AG09319 (cell line): ENCODE measurements at regions not wholly inside any gene's neighbourhood (a gene's known extent, or its start where the extent isn't known, plus 50 kb on each side); places are given as distances from the start of the nearest gene placed in this dataset.

Experiments used
- DNase-seq: peaks from one replicate; pipeline ENCODE4 v3.0.0-alpha.2; 2010; ENCODE audit warnings: low read depth; ENCODE audit errors: extremely low read depth
- CTCF ChIP-seq: IDR thresholded peaks from 2 replicates; pipeline ENCODE4 v1.5.1; 2011; ENCODE audit warnings: low read depth, mild to moderate bottlenecking, inconsistent platforms, low read length, moderate library complexity

- no peak for TF ChIP-seq CTCF
- DNase-seq = no peak
Observed at GRCh38 chr3:107899990-107900651, 190.7 kb downstream of the CD47 start.

GRCh38 chr3:107897471-107898061 lies 193.3 kb downstream of the CD47 start:
- no peak for DNase-seq
- TF ChIP-seq CTCF = no peak

GRCh38 chr3:107894998-107895397 lies 195.8 kb downstream of the CD47 start:
- no peak for DNase-seq
- TF ChIP-seq CTCF = no peak

- DNase-seq = no peak
Observed at GRCh38 chr3:107892955-107893624, 197.7 kb downstream of the CD47 start.

GRCh38 chr3:107884719-107885460 lies 205.9 kb downstream of the CD47 start:
- peak; percentile 27 for DNase-seq

More at GRCh38 chr3:107892955-107893624, 197.7 kb downstream of the CD47 start:
- no peak for TF ChIP-seq CTCF

GRCh38 chr3:107884028-107884427 lies 206.8 kb downstream of the CD47 start:
- TF ChIP-seq CTCF = no peak
- DNase-seq = no peak

More at GRCh38 chr3:107884719-107885460, 205.9 kb downstream of the CD47 start:
- peak; percentile 14 for TF ChIP-seq CTCF
